HG02884 (cell line): ENCODE measurements at regions not wholly inside any gene's neighbourhood (a gene's known extent, or its start where the extent isn't known, plus 50 kb on each side); places are given as distances from the start of the nearest gene placed in this dataset.

Source experiments
- ATAC-seq: cut with Tn5 transposase; IDR thresholded peaks from one replicate; pipeline ENCODE4 v1.9.1; 2021; ENCODE audit warnings: mild to moderate bottlenecking, moderate library complexity; ENCODE audit not compliant: unreplicated experiment

DNA sequence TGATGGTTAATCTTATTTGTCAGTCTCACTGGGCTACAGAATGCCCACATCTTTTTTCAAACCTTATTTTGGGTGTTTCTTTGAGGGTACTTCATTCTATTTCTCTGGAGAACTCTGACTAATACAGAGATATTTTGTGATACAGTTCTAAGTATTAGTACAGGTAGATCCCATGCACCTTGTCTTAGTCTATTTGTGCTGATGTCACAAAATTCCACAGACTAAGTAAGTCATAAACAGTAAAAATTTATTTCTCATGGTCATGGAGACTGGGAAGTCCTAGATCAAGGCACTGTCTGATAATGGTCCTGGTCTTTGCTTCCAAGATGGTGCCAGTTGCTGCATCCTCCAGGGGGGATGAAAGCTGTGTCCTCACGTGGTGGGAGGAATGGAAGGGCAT, 68.6 kb upstream of the EPHA4 start:
- no peak for ATAC-seq

DNA sequence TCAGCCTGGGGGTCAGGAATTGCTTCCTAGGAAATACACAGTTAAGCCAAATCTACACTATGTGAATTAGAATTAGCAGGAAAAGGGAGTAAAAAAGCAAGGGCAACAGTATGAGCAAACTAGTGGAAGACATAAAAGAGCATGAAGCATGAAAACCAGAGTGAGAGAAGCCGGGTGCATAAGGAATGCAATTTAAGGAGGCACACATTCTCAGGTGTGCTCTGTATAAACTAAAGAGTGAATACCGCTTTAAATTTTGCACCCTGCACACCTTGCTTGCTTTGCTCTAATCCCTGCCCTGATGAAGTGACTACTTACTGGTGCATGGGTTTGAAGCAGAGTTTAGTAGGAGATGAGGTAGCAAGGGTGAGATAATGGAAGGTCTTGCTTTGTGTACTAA, 65.7 kb upstream of the EPHA4 start:
- ATAC-seq, result no peak

DNA sequence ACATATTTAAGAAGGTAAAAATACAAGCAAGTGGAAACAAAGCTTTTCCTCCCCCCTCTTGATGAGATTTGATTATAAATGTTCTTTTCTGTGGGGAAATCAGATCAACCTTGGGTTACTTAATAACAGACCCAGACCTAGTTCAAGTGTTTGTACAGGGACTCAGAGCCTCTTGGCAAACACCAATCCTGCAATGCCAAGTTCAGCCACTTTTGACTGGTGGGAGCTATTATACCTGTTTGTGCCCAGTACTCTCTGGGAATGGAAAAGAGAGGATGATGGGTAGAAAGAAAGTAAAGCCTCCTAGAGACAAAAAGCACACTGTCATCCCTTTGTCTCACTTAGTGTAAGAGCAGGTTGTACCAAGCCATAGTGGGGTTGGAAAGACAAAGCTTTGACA, 63.8 kb upstream of the EPHA4 start:
- no peak for ATAC-seq

DNA sequence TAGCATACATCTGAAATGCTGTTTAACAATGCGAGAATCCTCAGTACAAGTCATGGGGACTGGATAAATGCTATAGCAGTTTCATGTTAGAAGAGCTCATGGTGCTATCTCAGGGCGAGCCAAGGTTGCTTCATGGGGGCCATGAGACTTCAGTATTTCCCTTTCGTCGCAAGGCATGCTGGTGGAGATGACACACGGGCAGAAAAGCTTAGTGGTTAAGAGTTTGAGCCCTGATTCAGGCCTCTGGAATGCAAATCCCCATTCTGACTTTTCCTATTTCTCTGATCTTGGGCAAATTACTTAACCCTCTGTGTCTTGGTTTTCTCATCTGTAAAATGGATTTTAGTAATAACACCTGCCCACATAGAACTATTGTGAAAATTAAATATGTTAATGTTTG, 57.4 kb upstream of the EPHA4 start:
- ATAC-seq, result no peak

DNA sequence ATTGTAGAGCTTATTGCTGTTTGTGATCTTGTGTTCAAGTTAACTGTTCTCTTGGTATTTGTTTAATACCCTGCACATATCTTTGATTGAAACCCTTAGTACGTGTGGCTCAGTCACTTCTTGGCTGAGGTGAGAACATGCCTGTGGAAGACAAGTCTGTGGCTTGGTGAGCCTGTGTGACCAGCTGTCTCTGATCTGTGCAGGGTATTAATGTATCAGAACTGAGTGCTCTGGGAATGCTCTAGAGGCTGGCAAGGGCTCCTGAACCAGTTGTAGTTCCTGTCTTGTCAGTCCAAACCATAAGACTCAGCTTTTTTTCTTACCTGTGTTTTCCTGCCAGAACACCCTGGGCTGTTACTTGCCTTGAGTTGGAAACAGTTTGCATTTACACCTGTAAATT, 52.4 kb upstream of the EPHA4 start:
- ATAC-seq, result no peak
